SH-SY5Y (cell line): ENCODE measurements at regions not wholly inside any gene's neighbourhood (a gene's known extent, or its start where the extent isn't known, plus 50 kb on each side); places are given as distances from the start of the nearest gene placed in this dataset.

ENCODE experiments used
- GATA2 ChIP-seq: IDR thresholded peaks from 2 replicates; pipeline ENCODE4 v1.6.1; 2011; ENCODE audit warnings: mild to moderate bottlenecking, low read depth, low read length
- GATA3 ChIP-seq: IDR thresholded peaks from 2 replicates; pipeline ENCODE4 v1.6.1; 2011; ENCODE audit warnings: low read depth, mild to moderate bottlenecking, low read length, moderate library complexity

- no peak for TF ChIP-seq GATA2
- TF ChIP-seq GATA3, result no peak
Measured at GRCh38 chr12:124406043-124406442, 111.2 kb downstream of the RFLNA start.
